Upper lobe of right lung (tissue), 1 donor: ENCODE measurements at regions not wholly inside any gene's neighbourhood (a gene's known extent, or its start where the extent isn't known, plus 50 kb on each side); places are given as distances from the start of the nearest gene placed in this dataset.

ENCODE experiments used
- ATAC-seq: fragments of 200-7000 bp; cut with Tn5 transposase; one replicate; pipeline ENCODE4 v1.9.1; 2020; ENCODE audit warnings: mild to moderate bottlenecking, moderate library complexity
- DNase-seq: peaks from one replicate; pipeline ENCODE4 v3.0.0-alpha.2; 2020
- H3K27ac ChIP-seq: fragments of 200-600 bp; one replicate; pipeline ENCODE4 v1.8.0; 2022
- H3K27me3 ChIP-seq: fragments of 200-600 bp; one replicate; pipeline ENCODE4 v1.8.0; 2022; ENCODE audit warnings: mild to moderate bottlenecking
- H3K36me3 ChIP-seq: fragments of 200-600 bp; one replicate; pipeline ENCODE4 v1.8.0; 2022
- H3K4me1 ChIP-seq: fragments of 200-600 bp; one replicate; pipeline ENCODE4 v1.8.0; 2022
- H3K4me3 ChIP-seq: fragments of 200-600 bp; one replicate; pipeline ENCODE4 v1.8.0; 2022; ENCODE audit warnings: mild to moderate bottlenecking
- H3K9me3 ChIP-seq: fragments of 200-600 bp; one replicate; pipeline ENCODE4 v1.8.0; 2022
- CTCF ChIP-seq: fragments of 200-600 bp; IDR thresholded peaks from one replicate; pipeline ENCODE4 v1.8.0; 2022; ENCODE audit warnings: antibody characterized with exemption
- intact Hi-C: fragments of 100-400 bp; cut with DNase I; formaldehyde crosslinking; loops from one replicate; pipeline ENCODE4 v1.11.0; 2022
- donor health status: DM: no; HTN: yes; CAD: no; lungs with severe emphysema.

- no peaks in the 10 kb centered on the region for H3K9me3 ChIP-seq
These were observed 173.6 kb downstream of the ARHGAP12 start for GRCh38 chr10:31754803-31755624.

GRCh38 chr10:31753681-31754080 is 174.9 kb downstream of the ARHGAP12 start:
- Histone ChIP-seq H3K4me3 (no peak overlapping the region), H3K4me1 (peaks cover 30% of the 10 kb centered on the region), H3K9me3 (no peaks in the 10 kb centered on the region), H3K36me3 (no peaks in the 10 kb centered on the region), H3K27me3 (no peaks in the 10 kb centered on the region), H3K27ac (no peak overlapping the region)
- no peak for DNase-seq
- intact Hi-C loops, result no loop called here
- no peak for ATAC-seq
- TF ChIP-seq CTCF, result no peak

More at GRCh38 chr10:31754803-31755624, 173.6 kb downstream of the ARHGAP12 start:
- peak overlapping the region; percentile 58 for H3K27ac ChIP-seq
- H3K27me3 ChIP-seq, result no peaks in the 10 kb centered on the region
- TF ChIP-seq CTCF, result no peak
- ATAC-seq (peak; percentile 7), DNase-seq (no peak)
- H3K4me1 ChIP-seq, result peaks cover 31% of the 10 kb centered on the region
- no peaks in the 10 kb centered on the region for H3K36me3 ChIP-seq
- intact Hi-C loops, result no loop called here
- H3K4me3 ChIP-seq, result no peak overlapping the region

GRCh38 chr10:31752170-31752569 is 176.5 kb downstream of the ARHGAP12 start:
- intact Hi-C loops, result no loop called here
- DNase-seq, result no peak
- peaks cover 30% of the 10 kb centered on the region for H3K4me1 ChIP-seq
- no peak overlapping the region for H3K4me3 ChIP-seq
- no peak for ATAC-seq
- no peaks in the 10 kb centered on the region for H3K9me3 ChIP-seq
- TF ChIP-seq CTCF, result no peak
- no peak overlapping the region for H3K27ac ChIP-seq
- H3K27me3 ChIP-seq, result no peaks in the 10 kb centered on the region
- no peaks in the 10 kb centered on the region for H3K36me3 ChIP-seq

GRCh38 chr10:31751738-31752080 is 176.9 kb downstream of the ARHGAP12 start:
- H3K4me3 ChIP-seq, result no peak overlapping the region
- H3K27ac ChIP-seq, result peak overlapping the region; percentile 24
- H3K36me3 ChIP-seq, result no peaks in the 10 kb centered on the region
- H3K9me3 ChIP-seq, result no peaks in the 10 kb centered on the region
- intact Hi-C loops, result no loop called here
- H3K4me1 ChIP-seq, result peaks cover 30% of the 10 kb centered on the region
- TF ChIP-seq CTCF, result no peak
- H3K27me3 ChIP-seq, result no peaks in the 10 kb centered on the region
- ATAC-seq, result no peak
- no peak for DNase-seq

- no peaks in the 10 kb centered on the region for H3K9me3 ChIP-seq
- no peaks in the 10 kb centered on the region for H3K27me3 ChIP-seq
- no peaks in the 10 kb centered on the region for H3K36me3 ChIP-seq
- H3K4me1 ChIP-seq, result peaks cover 30% of the 10 kb centered on the region
- H3K4me3 ChIP-seq, result no peak overlapping the region
- DNase-seq, result no peak
- H3K27ac ChIP-seq, result peak overlapping the region; percentile 24
- intact Hi-C loops, result no loop called here
- ATAC-seq, result peak; percentile 82
- no peak for TF ChIP-seq CTCF
These were observed 177.4 kb downstream of the ARHGAP12 start for GRCh38 chr10:31751051-31751737.
